ENCODE measurements at regions not wholly inside any gene's neighbourhood (a gene's known extent, or its start where the extent isn't known, plus 50 kb on each side); places are given as distances from the start of the nearest gene placed in this dataset.

DNA sequence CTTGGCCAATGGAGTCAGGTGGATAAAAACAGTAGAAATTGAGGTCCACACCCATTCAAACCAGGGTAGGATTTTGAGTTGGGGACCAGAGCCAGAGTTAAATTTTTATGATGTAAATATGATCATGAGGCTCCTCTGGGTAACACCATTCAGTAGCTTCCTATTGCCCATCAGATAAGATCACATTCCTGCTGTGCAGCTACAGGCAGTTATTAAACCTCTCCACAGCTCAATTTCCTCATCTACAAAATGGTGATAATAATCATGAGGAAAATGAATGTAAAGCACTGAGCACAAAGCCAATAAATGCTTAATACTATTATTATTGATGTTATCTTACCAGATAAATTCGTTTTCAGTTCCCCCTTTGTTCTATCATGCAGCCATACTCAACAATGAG, 432.0 kb downstream of the CAAP1 start:
- intact Hi-C loops (cut with DNase I) = no loop called here
- Histone ChIP-seq H3K9me3 (no peaks in the 10 kb centered on the region), H3K4me1 (no peaks in the 10 kb centered on the region), H3K36me3 (no peaks in the 10 kb centered on the region), H3K27me3 (no peaks in the 10 kb centered on the region), H3K4me3 (no peak overlapping the region), H3K27ac (no peak overlapping the region)
- ATAC-seq (no peak), DNase-seq (no peak)
- TF ChIP-seq, protein P1, sequence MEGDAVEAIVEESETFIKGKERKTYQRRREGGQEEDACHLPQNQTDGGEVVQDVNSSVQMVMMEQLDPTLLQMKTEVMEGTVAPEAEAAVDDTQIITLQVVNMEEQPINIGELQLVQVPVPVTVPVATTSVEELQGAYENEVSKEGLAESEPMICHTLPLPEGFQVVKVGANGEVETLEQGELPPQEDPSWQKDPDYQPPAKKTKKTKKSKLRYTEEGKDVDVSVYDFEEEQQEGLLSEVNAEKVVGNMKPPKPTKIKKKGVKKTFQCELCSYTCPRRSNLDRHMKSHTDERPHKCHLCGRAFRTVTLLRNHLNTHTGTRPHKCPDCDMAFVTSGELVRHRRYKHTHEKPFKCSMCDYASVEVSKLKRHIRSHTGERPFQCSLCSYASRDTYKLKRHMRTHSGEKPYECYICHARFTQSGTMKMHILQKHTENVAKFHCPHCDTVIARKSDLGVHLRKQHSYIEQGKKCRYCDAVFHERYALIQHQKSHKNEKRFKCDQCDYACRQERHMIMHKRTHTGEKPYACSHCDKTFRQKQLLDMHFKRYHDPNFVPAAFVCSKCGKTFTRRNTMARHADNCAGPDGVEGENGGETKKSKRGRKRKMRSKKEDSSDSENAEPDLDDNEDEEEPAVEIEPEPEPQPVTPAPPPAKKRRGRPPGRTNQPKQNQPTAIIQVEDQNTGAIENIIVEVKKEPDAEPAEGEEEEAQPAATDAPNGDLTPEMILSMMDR (IDR thresholded peaks at IDR 0.05) = no peak

DNA sequence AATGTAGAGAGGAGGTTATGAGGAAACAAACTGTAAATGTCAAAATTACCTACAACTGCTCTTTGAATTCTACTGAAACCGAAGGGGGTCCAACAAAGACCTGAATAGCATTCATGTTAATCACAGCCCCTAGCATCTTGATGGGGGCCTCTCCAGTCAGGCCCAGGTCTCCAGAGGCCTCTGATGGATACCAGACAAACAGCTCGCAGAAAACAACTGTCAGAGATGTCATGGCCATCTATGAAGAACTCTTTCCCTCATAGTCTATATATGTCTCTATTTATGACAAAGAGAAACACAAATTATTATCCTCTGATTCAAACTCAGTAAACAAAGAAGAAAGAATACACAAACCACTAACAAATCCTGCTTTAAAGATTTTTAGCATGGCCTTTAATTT, 432.6 kb downstream of the CAAP1 start:
- ATAC-seq = no peak
- TF ChIP-seq, protein P1 (IDR thresholded peaks at IDR 0.05) = no peak
- Histone ChIP-seq H3K27ac (no peak overlapping the region), H3K4me3 (no peak overlapping the region), H3K36me3 (no peaks in the 10 kb centered on the region), H3K27me3 (no peaks in the 10 kb centered on the region), H3K4me1 (no peaks in the 10 kb centered on the region), H3K9me3 (no peaks in the 10 kb centered on the region)
- intact Hi-C loops (cut with DNase I) = no loop called here
- no peak for DNase-seq

DNA sequence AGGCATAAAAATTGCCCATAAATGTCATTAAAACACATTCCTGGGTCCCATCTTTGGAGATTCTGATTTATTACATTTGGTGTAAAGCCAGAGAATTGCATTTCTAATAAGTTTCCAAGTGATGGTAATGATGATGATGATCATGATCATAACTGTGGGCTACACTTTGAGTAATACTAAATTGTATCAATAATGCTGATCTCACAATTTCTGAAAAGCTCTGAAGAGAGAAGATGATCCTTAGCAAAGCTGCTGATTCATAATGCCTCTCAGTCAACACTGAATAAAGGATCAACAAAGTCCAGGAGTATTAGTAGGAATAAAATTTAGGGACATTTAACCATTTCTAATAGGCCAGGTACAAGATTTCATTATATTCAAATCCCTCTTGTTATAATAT, 434.5 kb downstream of the CAAP1 start:
- ATAC-seq (no peak), DNase-seq (no peak)
- no peaks in the 10 kb centered on the region for H3K4me1 ChIP-seq
- no peaks in the 10 kb centered on the region for H3K9me3 ChIP-seq
- TF ChIP-seq, protein P1 (IDR thresholded peaks at IDR 0.05) = no peak
- H3K4me3 ChIP-seq = no peak overlapping the region
- H3K36me3 ChIP-seq = no peaks in the 10 kb centered on the region
- H3K27me3 ChIP-seq = no peaks in the 10 kb centered on the region
- intact Hi-C loops (cut with DNase I) = no loop called here
- no peak overlapping the region for H3K27ac ChIP-seq

DNA sequence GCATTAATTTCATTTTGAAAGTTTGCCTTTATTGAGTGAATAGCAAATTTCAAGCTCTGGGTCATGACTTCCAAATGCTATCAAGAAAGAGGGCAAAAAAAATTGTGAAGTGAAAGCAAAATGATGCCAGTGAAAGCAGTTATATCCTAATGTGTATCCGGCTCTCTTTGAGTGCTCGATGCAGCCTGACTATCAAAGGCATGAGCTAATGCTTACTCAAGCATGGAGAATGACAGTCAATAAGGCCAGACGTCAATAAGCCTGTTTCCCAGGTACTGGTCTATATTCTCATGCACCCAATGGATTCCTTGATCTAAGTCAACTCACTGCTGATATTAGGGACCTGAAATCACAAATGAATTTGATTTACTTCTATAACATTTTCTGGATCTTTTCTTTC, 435.5 kb downstream of the CAAP1 start:
- Histone ChIP-seq H3K4me1 (no peaks in the 10 kb centered on the region), H3K36me3 (no peaks in the 10 kb centered on the region), H3K27me3 (no peaks in the 10 kb centered on the region), H3K4me3 (no peak overlapping the region), H3K27ac (no peak overlapping the region), H3K9me3 (no peaks in the 10 kb centered on the region)
- intact Hi-C loops (cut with DNase I) = no loop called here
- ATAC-seq (no peak), DNase-seq (no peak)
- TF ChIP-seq, protein P1 (IDR thresholded peaks at IDR 0.05) = no peak

DNA sequence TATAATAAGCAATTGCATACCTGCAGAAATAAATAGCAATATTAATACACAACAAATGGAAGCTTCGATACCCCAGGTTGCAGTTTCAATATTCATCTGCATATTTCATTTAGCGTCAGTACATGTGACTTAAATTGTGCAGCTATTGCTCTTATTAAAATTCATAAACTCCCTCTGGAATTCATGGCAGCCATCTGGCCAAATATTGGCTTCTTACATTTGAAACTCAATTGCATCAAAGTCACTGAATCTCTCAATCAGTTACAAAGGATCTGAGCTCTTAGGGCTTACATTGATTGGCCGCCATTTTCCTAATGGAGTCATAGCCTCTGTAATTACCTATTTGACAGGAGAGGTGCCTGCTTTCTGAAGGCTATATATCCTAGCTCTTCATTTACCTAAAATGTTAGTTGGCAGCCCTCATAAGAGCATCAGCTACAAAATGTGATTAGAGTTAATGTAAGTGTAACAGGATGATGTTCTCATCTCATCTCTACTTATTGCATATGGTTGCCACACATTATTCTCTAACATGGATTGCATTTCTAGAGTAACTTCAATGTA, 453.5 kb downstream of the CAAP1 start:
- Histone ChIP-seq H3K27ac (no peak overlapping the region), H3K4me3 (no peak overlapping the region), H3K9me3 (no peaks in the 10 kb centered on the region), H3K27me3 (no peaks in the 10 kb centered on the region), H3K36me3 (peaks cover 0 to 2% of the 10 kb centered on the region in 2 donors), H3K4me1 (no peaks in the 10 kb centered on the region)
- intact Hi-C loops (cut with DNase I) = loop anchor here in 1 of 2 donors (10.0 kb wide), 1 partner anchor 46 kb away; no protein-coding TSS in a partner anchor
- DNase-seq (no peak), ATAC-seq (no peak)
- TF ChIP-seq, protein P1 (IDR thresholded peaks at IDR 0.05) = no peak
